ENCODE measurements at regions not wholly inside any gene's neighbourhood (a gene's known extent, or its start where the extent isn't known, plus 50 kb on each side); places are given as distances from the start of the nearest gene placed in this dataset.
"Not testable (repeated sequence)": the region's sequence is repeated elsewhere in the genome, so short reads cannot be mapped to it uniquely, and the experiment has no call there.

DNA sequence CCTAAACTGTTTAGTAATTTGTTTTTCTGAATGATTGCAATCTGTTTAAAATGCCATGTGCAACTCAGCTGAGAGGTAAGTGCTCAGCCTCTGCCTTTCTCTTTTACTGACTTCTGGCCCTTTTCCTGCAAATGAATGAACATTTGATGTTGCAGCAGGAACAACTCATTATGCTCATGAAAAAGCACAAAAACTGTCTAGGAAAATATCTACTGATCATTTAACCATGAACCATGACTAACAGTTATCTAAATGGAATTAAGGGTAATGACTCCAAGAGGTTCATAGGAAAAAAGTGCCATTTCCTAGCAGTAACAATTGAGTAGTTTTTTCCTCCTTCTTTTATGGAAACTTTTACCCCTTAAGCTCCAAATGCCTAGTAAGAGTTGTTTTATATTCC, 70.6 kb upstream of the ANKH start:
- DNase-seq (ENCODE audit: low read depth) = no peak

DNA sequence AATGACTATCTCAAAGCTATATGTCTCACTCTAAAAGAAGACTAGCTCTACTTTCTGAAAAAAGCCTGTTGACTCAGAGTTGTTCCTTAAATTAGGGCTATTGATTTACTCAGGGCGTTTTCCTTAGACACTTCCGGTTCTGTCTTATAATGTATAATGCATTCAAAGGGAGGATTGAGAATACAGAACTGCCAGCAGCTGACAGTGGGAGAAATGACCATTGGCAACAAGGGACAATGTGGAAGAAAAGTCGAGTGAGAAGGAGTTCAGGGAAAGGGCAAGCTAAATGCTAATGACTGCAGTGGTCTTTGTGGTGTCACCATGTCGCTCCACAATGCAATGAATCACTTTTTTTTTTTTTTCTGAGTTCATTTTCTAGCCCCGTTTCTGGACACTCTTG, 65.7 kb upstream of the ANKH start:
- DNase-seq (ENCODE audit: low read depth) = no peak

- no peak for DNase-seq (ENCODE audit: low read depth)
Measured at GRCh38 chr5:14936588-14936987, 65.0 kb upstream of the ANKH start.

- no peak for DNase-seq (ENCODE audit: low read depth)
Measured at GRCh38 chr5:14935341-14935740, 63.8 kb upstream of the ANKH start.

DNA sequence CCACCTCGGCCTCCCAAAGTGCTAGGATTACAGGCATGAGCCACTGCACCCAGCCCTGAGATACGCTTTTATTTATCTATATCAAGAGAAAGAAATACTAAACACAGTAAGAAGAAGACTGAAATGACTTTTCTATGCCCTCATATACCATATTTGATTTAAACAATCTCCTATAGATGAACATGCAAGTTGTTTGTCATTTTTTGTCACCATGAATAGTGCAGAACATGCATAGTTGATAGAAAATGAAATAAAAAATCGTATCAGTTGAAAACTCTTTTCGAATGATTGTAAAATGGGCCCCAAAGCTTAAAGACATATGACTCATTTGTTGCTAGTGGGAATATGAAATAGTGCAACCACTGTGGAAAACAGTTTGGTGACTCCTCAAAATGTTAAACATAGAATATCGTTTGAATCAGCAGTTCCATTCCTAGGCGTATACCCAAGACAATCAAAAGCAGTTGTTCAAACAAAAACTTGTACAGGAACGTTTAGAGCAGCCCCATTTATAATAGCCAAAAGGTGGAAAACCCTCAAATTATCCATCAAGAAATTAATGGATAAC, 61.4 kb upstream of the ANKH start:
- DNase-seq (ENCODE audit: low read depth) = no peak

GRCh38 chr5:14930486-14930885, 58.9 kb upstream of the ANKH start:
- no peak for DNase-seq (ENCODE audit: low read depth)

DNA sequence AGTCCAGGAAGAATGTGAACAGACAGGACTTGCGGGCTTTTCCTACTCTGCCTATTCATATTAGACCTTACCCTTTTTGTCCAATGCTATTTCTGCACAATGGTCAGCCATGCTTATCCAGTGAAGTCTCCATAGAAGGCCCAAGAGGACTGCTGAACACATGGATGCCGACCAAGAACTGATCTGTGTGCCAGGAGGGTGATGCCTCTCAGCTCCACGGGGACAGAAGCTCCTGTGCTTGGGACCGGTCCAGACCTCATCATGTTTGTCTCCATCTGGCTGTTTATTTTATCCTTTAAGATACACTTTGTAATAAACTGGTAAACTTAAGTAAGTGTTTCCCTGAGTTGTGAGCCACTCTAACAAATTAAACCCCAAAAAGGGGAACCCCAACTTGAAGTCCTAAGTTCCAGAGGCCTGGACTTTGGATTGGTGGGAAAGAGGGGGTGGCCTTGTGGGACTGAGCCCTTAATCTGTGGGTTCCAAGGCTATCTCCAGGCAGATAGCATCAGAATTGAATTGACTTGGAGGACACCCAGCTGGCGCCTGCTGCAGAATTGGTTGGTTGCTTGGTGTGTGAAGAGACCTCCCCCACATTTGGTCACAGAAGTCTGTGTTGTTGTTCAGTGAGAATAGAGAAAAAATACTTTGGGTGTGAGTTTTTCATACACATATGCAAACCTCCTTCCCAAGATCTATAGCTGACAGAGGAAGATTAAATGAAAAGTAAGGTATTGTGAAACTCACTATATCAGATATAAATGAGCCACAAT, 57.9 kb upstream of the ANKH start:
- DNase-seq (ENCODE audit: low read depth) = no peak

- no peak for DNase-seq (ENCODE audit: low read depth)
Measured at GRCh38 chr5:14928661-14929060, 57.1 kb upstream of the ANKH start.

DNA sequence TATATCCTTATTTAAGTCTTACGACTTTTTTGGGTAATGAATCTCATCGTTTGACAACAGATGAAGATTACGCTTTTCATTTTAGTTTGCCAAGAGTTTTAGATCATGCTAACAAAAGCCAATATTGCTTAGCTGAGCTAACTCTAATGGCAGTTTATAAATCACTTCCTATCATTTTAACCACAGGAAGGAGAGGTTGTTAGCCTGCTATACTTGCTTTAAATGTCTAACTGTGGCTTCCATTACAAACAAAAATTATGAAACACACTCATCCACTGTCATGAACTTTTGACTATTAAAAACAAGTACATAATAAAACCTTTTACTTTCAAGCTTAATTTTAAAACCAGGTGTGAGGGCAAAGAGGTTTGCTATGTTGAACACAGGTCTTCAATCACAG, 53.7 kb upstream of the ANKH start:
- no peak for DNase-seq (ENCODE audit: low read depth)

DNA sequence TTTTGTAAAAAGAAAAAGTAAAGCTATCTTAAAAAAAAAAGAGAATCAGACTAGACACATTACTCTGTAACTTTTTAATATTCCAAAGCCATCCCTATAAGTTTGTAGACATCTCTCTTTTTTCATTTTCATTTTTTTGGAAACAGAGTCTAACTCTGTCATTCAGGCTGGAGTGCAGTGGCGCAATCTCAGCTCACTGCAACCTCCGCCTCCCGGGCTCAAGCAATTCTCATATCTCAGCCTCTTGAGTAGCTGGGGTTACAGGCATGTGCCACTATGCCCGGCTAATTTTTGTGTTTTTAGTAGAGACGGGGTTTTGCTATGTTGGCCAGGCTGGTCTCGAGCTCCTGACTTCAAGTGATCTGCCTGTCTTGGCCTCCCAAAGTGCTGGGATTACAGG, 51.4 kb upstream of the ANKH start:
- DNase-seq (ENCODE audit: low read depth) = not testable (repeated sequence)

DNA sequence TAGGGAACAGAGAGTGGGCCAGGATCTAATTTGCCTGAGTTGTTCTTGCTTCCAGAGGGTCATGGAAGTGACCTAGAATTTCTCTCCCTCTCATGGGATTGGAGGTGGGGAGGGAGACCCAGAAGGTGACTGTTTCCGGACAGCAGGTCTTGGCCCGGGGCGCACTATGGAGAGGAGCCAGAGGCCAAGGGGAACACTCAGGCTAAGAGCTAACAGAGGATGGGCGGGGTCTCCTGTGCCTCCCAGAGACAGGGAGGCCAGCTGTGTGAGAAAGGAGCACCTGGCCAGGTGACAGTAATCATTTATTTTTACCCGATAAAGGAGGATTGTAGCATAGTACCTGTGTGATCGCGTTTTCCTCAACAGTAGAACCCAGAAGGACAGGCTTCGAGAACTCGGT, 50.9 kb upstream of the ANKH start:
- no peak for DNase-seq (ENCODE audit: low read depth)
